ENCODE measurements at regions not wholly inside any gene's neighbourhood (a gene's known extent, or its start where the extent isn't known, plus 50 kb on each side); places are given as distances from the start of the nearest gene placed in this dataset.
"Not testable (repeated sequence)": the region's sequence is repeated elsewhere in the genome, so short reads cannot be mapped to it uniquely, and the experiment has no call there.

DNA sequence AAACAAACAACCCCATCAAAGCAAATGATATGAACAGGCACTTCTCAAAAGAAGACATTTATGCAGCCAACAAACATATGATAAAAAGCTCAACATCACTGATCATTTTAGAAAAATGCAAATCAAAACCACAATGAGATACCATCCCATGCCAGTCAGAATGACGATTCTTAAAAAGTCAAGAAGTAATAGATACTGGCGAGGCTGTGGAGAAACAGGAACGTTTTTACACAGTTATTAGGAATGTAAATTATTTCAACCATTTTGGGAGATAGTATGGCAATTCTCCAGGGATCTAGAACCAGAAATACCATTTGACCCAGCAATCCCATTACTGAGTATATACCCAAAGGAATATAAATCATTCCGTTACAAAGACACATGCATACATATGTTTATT is 370.4 kb downstream of the HHIPL2 start:
- DNase-seq (ENCODE audit: low spot score), result not testable (repeated sequence)

DNA sequence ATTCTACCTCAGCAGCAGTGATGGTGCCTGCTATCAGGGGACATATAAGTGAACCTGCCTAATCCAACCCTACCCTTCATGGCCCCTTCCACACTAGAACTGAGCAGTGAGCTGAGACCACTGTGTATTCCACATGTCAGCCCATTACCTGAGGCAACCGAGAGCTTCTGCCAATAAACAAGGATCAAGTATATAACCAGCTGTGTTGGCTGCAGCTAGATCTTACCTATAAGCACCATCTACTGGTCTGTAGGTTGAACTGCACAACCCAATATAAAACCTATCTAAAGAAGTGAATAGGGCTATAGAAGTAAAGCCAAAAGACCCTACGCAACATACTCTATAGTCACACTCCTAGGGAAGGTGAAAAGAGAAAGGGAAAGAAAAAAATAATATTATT is 376.9 kb downstream of the HHIPL2 start:
- DNase-seq (ENCODE audit: low spot score), result peak; percentile 31

DNA sequence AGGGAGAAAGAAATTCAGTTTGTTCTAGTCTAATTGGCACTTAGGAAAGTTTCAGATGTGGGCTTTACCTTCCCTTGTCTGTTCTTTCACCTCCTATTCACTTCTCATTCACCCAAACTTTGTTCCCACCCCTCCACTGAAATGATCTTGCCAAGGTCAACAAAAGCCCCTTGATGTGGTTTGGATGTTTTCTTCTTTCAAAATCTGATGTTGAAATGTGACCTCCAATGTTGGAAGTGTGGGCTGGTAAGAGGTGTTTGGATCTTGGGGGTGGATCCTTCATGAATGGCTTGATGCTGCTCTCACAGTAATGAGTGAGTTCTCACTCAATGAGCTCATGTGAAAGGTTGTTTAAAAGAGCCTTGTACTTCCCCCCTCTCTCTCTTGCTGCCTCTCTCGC is 379.3 kb downstream of the HHIPL2 start:
- DNase-seq (ENCODE audit: low spot score), result no peak

DNA sequence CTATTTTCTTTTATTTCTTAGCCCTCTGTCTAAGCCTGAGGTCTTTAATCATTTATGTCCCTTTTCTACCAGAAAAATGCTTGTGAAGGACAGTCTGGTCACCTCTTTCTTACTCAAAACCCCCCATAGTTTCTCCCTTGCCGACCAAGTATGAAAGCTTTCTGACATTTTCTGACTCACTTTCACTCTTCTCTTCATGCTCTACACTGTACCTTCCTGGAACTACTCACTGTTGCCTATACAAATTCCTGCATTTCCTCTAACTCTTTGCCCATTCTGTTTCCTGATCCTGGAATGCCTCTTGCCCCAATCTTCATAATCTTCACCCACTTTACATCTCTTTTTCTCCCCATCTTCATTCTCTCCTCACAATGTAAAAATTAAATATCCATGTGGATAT is 380.0 kb downstream of the HHIPL2 start:
- DNase-seq (ENCODE audit: low spot score), result no peak

DNA sequence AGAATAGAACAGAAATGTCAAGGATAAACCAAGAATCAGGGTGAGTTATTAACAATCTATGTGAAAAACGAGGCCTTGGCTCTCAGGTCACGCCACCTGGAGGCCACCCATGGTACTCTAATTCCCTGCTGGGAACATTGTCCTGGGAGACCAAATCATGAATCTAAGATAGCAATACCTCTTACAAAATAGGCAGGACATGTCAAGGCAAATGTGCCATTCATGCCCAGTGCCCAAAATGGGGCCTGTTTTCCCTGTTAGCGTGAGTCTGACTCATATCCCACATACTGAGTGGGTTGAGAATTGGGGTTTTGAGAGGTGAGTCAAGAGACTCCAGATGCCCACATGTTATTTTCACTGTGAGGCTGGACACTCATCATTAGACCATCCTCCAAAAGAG is 380.8 kb downstream of the HHIPL2 start:
- peak; percentile 64 for DNase-seq (ENCODE audit: low spot score)

DNA sequence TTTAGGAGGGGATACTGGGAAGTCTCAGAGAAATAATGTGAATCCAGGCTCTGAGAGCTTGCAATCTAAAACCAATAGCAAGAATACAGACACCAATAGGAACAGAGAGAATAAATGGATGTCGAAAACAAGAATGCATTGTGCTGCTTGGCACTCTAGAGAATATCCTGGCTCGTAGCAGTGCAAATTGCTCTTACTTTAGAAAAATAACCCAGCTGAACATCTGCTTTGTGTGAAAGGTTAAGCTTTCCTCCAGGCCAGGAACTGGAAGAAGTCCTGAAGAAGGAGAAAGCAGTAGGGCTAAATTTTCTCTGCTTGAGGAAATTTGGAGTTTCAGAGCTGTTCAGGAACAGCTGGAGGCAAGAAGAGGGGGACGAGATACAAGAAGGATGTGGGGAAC is 382.3 kb downstream of the HHIPL2 start:
- DNase-seq (ENCODE audit: low spot score), result no peak

DNA sequence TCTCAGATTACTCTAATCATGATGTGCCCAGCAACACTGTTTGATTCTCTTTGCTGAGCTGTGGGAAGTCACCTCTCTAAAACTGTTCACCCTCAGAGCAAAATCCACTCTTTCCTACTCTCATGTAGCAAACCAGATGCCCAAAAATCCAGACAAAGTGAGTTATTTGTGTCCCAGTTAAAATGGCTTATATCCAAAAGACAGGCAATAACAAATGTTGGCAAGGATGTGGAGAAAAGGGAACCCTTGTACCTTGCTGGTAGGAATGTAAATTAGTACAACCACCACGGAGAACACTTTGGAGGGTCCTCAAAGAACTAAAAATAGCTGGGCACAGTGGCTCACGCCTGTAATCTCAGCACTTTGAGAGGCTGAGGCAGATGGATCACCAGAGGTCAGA is 384.0 kb downstream of the HHIPL2 start:
- no peak for DNase-seq (ENCODE audit: low spot score)

DNA sequence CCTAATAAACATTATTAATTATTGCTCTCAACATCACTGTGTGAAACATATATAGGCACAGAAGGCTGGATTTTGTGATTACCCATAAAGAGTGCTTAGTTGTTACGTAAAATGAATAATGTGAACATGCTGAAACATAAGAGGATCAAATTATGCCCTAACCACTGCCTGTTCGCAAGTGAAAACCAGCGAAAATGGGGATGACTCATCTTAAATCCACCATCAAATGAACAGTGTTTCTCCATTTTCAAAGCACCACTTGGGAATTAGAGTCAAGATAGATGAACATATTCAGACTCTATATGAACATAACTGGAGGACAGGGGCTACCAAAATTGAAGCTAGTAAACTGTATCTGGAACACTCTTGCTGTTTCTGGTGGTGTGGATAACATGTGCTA is 386.2 kb downstream of the HHIPL2 start:
- DNase-seq (ENCODE audit: low spot score), result no peak

DNA sequence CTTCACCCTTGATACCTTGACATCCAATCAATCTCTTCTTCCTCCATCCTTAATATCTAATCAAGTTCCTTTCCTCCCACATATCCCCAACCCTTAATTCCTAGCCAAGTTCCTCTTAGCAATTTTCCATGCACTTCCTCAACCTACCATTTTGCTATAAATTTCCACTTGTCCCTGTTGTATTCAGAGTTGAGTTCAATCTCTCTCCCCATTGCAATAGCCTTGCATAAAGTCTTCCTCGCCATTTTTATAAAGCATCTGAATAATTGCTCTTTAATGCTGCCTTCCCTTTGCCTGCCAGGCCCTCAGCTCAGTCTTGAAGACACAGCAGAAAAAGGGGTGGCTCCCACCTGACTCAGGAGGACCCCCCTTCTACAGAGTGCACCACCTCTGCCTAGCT is 390.3 kb downstream of the HHIPL2 start:
- no peak for DNase-seq (ENCODE audit: low spot score)

DNA sequence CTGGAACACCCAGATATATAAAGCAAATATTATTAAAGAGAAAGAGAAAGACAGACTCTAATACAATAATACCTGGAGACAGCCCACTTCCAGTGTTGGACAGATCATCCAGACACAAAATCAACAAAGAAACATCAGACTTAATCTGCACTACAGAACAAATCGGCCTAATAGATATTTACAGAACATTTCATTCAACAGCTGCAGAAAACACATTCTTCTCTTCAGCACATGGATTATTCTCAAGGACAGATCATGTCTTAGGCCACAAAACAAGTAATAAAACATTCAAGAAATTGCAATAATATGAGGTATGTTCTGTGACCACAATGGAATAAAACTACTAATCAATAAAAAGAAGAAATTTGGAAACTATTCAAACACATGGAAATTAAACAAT is 398.3 kb upstream of the DUSP10 start:
- DNase-seq (ENCODE audit: low spot score), result no peak

DNA sequence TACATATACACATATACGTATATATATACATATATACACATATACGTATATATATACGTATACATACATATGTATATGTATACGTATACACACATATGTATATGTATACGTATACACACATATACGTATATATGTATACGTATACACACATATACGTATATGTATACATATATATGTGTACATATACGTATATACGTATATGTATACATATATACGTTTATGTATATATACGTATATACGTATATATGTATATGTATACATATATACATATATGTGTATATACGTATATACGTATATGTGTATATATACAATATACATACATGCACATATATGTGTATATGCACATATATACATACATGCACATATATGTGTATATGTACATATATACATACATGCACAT is 396.2 kb upstream of the DUSP10 start:
- DNase-seq (ENCODE audit: low spot score), result no peak

DNA sequence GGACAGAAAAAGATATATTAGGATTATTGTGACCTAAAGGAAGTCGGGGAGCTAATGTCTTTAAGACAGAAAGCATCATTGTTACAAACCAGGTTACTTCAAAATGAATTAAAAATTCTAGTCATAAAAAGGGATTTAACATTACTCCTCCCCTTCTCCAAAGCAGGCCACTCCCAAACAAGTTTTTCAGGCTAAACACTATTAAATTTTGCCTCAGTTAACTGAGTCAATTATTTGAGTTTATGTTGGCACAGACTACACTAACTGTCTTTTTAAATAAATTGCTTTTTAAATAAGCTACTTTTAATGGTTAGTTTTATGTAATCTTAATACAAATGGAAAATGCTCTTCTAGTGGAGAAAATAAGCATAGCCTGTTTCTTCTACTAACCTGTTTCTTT is 395.0 kb upstream of the DUSP10 start:
- DNase-seq (ENCODE audit: low spot score), result no peak

DNA sequence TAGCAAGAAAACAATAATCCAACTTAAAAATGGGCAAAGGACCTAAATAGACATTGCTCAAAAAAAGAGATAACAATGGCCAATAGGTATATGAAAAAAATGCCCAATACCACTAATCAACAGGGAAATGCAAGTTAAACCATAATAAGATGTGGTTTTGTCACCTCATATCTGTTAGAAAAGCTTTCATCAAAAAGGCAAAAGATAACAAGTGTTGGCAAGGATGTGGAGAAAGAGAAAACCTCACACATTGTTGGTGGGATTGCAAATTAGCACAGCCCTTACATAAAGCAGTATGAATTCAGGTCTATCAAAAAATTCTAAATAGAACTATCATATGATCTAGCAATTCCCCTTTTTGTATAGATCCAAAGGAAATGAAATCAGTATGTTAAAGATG is 387.2 kb upstream of the DUSP10 start:
- no peak for DNase-seq (ENCODE audit: low spot score)

DNA sequence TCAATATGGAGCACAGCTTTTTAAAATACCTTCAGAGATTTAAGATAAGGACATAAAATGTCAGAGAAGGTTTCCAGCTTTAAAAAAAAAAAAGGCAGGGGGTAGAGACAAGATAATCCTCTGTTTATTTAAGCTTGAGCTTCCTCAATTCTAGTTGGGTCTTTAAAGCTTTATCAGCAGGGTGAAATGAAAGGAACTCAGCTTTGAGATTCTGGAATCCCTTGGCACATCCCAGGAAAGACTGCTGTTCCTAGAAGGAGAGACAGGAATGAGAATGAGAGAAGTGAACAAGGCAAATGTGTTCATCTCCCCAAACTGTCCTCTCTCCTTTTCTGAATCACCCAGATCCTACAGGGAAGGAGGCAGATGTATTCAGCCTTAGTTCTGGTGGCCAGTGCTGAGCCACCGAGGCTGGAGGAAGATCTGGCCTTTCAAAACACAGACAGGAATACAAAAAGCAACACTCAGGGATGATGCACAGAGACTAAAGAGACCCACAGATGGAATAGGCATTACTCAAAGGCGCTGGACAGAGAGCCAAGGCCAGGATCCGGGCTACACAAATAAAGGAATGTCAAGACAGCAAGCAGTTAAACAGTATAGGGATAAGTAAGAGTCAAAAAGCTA is 385.8 kb upstream of the DUSP10 start:
- DNase-seq (ENCODE audit: low spot score), result no peak

DNA sequence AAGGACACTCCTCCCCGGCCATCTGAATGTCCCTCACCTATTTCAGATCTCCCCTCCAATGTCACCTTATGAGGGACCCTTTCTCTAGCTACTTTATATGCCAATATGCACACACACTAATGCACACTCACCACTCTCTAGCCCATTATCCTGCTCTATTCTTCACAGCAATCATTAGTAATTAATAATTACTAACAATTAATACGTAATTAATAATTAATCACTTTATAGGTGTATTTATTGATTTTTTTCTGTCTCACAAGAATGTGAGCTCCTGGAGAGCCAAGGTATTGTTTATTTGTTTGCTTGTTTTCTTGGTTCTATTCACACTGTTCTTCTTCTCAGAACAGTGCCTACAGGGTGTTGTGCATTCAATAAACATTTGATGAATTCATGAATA is 385.2 kb upstream of the DUSP10 start:
- DNase-seq (ENCODE audit: low spot score), result no peak

DNA sequence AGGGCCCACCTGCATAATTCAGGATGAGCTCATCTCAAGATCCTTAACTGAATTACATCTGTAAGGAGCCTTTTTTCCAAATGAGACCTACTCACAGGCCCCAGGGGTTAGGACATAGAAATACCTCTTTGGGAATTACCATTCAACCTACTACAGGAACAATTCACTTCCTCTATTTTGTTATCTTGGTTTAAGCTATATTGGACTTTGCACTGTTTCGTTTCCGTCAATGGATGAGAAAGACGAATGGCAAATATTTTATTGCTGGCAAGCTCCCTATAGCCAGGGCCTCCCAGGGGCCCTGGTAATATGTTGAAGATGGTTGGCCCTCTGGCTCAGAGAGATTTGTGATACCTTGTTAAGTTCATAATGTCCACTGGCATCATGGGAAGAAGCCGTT is 384.2 kb upstream of the DUSP10 start:
- DNase-seq (ENCODE audit: low spot score), result peak; percentile 51

DNA sequence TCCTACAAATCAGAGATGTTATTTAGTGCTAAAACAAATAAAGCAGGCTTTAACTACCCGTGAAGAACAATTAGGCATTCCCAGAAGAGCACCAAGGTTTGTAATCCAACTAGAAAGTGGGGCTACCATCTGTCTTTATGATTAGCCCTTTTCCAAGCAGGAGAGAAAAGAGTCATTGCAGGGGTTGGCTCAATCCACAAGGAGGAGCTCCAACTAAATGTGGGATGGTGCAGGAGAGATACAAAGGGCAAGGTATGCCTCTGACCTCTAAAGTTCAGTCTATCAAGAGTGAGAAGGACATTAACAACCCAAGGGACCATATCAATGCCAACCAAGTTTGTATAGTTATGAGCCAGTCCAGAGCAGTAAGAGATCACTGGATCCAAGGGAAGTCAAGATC is 382.7 kb upstream of the DUSP10 start:
- DNase-seq (ENCODE audit: low spot score), result no peak

DNA sequence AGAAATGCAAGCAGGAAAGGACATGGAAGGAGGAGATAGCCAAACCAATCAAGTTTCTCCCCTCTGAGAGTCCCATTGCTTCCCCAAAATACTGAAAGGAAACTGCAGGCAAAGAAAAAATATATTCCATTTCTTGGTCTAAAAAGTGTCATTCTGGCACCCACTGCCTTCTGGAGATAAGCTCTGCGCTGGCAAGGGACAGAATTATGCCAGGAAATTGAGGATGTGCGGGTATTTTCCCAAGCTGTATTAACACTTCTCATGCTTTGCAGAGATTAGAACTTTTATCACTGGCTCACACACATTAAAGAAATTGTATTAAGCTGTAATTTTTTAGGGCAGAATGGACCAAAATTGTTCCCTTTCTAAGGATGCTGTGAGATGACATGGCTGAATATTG is 381.2 kb upstream of the DUSP10 start:
- no peak for DNase-seq (ENCODE audit: low spot score)

DNA sequence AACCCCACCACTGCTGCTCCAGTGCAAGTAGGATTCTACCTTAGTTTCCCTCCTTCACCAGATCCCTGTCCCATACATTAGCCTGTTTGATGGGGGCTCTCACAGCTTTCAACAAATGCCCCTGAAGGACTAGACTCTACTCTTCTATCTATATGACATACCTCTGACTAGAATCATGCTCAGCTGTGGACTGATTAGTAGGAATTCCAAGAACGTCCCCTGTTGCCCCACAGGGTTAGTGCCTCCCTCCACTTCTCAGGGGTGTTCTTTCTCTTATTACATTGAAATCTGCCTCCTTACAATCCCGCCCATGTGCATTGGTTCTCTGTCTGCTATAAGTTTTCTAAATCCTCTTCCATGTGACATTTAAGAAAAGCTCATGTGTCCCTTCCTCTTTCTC is 375.9 kb upstream of the DUSP10 start:
- DNase-seq (ENCODE audit: low spot score), result no peak

DNA sequence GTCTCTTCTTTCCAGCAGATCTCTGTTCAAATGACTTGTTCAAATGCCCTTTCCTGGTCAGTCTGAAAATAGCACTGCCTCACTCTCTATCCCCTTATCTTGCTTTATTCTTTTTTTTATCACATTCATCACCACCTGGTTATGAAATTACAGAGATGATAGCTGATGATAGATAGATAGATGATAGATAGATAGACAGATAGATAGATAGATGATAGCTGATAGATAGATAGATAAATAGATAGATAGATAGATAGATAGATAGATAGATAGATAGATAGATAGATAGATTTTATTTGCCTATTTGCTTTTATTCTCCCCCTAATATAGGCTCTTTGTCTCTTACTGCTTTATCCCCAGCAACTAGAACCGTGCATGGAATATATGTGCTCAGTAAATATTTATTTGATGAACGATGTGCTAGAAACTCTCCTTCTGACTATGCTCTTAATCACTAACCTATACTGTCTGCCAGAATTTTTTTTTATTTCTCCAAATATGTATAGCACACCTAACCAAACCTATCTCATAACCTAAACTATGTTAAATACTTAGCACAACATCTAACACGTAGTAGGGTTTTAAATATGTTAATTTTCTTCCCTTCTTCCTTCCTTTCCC is 372.8 kb upstream of the DUSP10 start:
- no peak for DNase-seq (ENCODE audit: low spot score)

DNA sequence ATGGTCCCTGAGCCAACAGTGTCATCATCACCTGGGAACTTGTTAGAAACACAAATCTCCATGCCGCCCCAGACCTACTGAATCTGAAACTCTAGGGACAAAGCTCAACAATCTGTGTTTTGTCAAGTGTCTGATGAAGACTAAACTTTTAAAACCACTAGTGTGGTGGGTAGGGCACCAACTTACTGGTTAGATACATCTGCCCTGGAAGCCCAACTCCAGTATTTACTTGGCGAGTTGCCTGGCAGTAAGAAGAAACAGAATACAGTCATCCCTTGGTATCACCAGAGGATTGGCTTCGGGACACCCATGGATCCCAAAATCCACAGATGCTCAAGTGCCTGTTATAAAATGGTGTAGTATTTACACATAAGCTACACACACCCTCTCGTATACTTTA is 367.9 kb upstream of the DUSP10 start:
- DNase-seq (ENCODE audit: low spot score), result no peak

DNA sequence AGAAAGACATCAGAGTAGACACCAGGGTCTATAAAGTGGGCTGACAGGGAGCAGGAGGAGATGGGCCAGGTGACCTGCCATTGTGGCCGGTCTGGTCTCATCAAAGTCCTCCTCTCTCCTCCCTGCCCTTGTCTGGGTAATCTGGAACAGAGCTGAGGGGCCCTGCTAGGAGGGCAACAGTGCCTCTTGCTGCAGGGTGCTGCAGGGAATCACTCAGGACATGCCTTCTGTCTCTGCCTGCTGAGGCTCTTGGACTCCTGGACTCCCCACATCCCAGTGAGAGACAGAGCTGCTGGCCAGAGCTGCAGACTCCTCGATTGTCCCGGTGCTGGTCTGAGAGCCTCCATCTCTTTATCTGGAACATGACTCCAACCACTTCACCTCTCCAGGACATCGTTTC is 366.1 kb upstream of the DUSP10 start:
- DNase-seq (ENCODE audit: low spot score), result no peak

DNA sequence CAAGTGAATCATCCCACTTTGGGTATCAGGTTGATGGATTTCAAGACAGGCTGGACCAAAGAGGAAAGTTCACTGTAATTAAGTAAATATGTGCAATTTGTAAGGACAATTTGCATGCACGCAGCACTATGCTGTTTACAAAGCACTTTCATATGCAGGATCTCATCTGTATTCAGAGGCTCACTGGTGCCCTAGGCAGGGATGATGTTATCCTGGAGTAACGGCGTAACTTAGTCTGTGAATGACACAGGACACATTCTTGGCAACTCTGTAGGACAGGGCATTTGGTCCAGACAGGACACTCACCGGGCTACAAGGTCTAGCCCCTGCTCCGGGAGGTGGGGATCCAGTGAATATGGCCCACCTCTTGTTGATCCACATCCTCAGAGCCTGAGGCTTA is 365.4 kb upstream of the DUSP10 start:
- DNase-seq (ENCODE audit: low spot score), result no peak

DNA sequence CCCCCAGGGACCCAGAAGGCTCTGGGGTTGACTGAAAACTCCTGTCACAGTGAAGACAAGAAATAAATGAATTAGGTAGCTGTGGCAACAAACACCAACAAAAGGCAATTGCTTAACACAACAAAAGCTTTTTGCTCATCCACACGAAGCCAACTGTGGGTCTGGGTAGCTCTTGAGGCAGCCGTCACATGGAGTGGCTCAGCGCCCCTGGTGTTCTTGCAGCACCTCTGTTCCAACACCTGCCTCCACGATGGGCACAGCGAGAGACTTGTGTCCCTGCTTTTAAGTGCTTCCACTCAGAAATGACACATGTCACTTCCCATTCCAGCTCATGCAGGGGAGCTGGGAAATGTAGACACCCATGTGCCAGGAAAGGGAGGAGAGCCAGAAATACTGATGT is 364.5 kb upstream of the DUSP10 start:
- no peak for DNase-seq (ENCODE audit: low spot score)

All from HT-29 (cell line).